Endothelial cell (in vitro differentiated cells): ENCODE measurements at regions not wholly inside any gene's neighbourhood (a gene's known extent, or its start where the extent isn't known, plus 50 kb on each side); places are given as distances from the start of the nearest gene placed in this dataset.

ENCODE experiments used
- DNase-seq: peaks from one replicate; pipeline ENCODE4 v3.0.0; 2021; ENCODE audit warnings: low spot score
- H3K27ac Mint-ChIP-seq: one replicate; pipeline ENCODE4 v1.8.0; 2021; ENCODE audit warnings: mixed read lengths, inconsistent platforms; ENCODE audit not compliant: unreplicated experiment
- H3K27me3 Mint-ChIP-seq: one replicate; pipeline ENCODE4 v1.8.0; 2021; ENCODE audit warnings: mild to moderate bottlenecking, moderate library complexity, mixed read lengths, inconsistent platforms; ENCODE audit not compliant: unreplicated experiment
- H3K36me3 Mint-ChIP-seq: one replicate; pipeline ENCODE4 v1.8.0; 2021; ENCODE audit warnings: mild to moderate bottlenecking, low read depth, mixed read lengths, inconsistent platforms; ENCODE audit not compliant: unreplicated experiment
- H3K4me1 Mint-ChIP-seq: one replicate; pipeline ENCODE4 v1.8.0; 2021; ENCODE audit warnings: mild to moderate bottlenecking, mixed read lengths, inconsistent platforms; ENCODE audit not compliant: unreplicated experiment
- H3K4me3 Mint-ChIP-seq: one replicate; pipeline ENCODE4 v1.8.0; 2021; ENCODE audit warnings: mild to moderate bottlenecking, mixed read lengths, inconsistent platforms; ENCODE audit not compliant: unreplicated experiment
- H3K9me3 Mint-ChIP-seq: one replicate; pipeline ENCODE4 v1.8.0; 2021; ENCODE audit warnings: mixed read lengths, inconsistent platforms; ENCODE audit not compliant: unreplicated experiment
- TF ChIP-seq, protein P1 (sequence below): fragments of 200-600 bp; sonication (generic); IDR thresholded peaks from one replicate; pipeline ENCODE4 v1.5.0; 2021; ENCODE audit warnings: antibody characterized with exemption; ENCODE audit not compliant: unreplicated experiment

DNA sequence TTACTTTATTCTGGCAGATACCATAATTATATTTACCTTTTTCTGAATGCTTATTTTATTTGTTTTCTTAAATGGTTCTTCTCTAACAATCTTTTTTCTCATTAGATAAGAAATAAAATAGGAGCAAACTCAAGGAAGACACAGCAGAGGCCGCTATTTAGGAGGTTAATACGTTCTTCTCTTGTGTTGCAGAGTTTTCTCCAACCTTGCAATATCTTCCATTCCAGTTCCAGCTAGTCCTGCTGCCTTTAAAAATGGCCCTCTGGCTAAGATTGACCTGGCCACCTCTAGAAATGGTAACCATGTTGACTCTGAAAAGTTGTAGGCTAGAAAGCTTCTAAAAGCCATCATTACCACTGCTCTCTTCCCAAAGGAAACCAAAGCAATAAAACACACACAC, 718.8 kb downstream of the MAT2B start:
- no peaks in the 10 kb centered on the region for H3K4me1 Mint-ChIP-seq
- DNase-seq, result no peak
- no peak overlapping the region for H3K4me3 Mint-ChIP-seq
- peaks cover 3% of the 10 kb centered on the region for H3K36me3 Mint-ChIP-seq
- TF ChIP-seq, protein P1, sequence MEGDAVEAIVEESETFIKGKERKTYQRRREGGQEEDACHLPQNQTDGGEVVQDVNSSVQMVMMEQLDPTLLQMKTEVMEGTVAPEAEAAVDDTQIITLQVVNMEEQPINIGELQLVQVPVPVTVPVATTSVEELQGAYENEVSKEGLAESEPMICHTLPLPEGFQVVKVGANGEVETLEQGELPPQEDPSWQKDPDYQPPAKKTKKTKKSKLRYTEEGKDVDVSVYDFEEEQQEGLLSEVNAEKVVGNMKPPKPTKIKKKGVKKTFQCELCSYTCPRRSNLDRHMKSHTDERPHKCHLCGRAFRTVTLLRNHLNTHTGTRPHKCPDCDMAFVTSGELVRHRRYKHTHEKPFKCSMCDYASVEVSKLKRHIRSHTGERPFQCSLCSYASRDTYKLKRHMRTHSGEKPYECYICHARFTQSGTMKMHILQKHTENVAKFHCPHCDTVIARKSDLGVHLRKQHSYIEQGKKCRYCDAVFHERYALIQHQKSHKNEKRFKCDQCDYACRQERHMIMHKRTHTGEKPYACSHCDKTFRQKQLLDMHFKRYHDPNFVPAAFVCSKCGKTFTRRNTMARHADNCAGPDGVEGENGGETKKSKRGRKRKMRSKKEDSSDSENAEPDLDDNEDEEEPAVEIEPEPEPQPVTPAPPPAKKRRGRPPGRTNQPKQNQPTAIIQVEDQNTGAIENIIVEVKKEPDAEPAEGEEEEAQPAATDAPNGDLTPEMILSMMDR, result no peak
- H3K9me3 Mint-ChIP-seq, result no peaks in the 10 kb centered on the region
- no peaks in the 10 kb centered on the region for H3K27me3 Mint-ChIP-seq
- no peak overlapping the region for H3K27ac Mint-ChIP-seq

DNA sequence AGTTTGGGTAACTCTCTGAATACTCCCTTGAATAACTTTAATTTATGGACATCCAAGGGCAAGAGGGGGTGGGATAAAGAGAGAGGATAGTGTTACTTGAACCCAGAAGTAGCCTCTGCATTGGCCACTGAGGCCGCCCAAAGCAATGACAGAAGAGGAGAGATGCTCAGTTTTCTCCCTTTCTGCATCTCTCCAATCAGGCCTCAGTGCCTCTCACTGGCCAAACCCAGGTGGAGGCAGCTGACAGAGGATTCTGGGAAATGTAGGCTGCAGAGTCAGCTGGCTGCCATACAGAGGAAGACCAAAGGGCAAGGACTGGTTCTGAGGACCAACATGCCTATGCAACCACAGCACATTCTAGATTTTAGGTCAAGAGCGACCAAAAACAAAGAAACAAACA, 719.4 kb downstream of the MAT2B start:
- no peaks in the 10 kb centered on the region for H3K27me3 Mint-ChIP-seq
- DNase-seq, result no peak
- H3K36me3 Mint-ChIP-seq, result peaks cover 4% of the 10 kb centered on the region
- no peak overlapping the region for H3K4me3 Mint-ChIP-seq
- TF ChIP-seq, protein P1, result no peak
- no peaks in the 10 kb centered on the region for H3K9me3 Mint-ChIP-seq
- H3K4me1 Mint-ChIP-seq, result no peaks in the 10 kb centered on the region
- no peak overlapping the region for H3K27ac Mint-ChIP-seq

DNA sequence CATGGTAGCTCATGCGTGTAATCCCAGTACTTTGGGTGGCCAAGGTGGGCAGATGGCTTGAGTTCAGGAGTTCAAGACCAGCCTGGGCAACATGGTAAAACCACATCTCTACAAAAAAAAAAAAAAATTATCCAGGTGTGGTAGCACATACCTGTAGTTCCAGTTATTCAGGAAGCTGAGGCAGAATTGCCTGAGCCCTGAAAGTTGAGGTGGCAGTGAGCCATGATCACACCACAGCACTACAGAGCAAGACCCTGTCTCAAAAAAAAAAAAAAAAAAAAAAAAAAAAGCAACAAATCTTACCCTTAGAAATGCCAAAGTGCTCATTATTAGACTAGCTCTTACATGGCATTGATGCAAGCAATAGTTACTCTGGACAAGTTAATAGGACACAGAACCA, 724.9 kb downstream of the MAT2B start:
- H3K4me3 Mint-ChIP-seq, result no peak overlapping the region
- no peaks in the 10 kb centered on the region for H3K9me3 Mint-ChIP-seq
- no peaks in the 10 kb centered on the region for H3K27me3 Mint-ChIP-seq
- TF ChIP-seq, protein P1, result no peak
- peaks cover 4% of the 10 kb centered on the region for H3K36me3 Mint-ChIP-seq
- H3K27ac Mint-ChIP-seq, result no peak overlapping the region
- no peaks in the 10 kb centered on the region for H3K4me1 Mint-ChIP-seq
- no peak for DNase-seq

DNA sequence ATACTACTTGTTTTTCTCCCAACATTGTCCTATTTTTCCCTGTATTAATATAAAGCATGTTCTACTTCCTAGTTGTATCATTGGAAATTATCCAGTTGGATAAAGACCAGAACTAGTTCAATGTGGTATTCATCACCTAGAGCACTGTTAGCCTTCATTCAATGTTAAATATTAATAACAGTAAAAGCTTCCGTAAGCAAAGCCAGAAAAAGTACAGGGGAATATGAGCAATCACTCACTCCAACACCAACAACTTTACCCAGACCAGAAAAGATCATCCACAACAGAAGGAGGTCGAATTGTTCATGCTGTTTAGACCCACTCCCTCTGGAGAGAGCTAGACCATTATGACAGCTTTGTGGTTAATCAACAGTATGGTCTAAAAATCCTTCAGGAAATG, 728.4 kb downstream of the MAT2B start:
- no peak overlapping the region for H3K27ac Mint-ChIP-seq

DNA sequence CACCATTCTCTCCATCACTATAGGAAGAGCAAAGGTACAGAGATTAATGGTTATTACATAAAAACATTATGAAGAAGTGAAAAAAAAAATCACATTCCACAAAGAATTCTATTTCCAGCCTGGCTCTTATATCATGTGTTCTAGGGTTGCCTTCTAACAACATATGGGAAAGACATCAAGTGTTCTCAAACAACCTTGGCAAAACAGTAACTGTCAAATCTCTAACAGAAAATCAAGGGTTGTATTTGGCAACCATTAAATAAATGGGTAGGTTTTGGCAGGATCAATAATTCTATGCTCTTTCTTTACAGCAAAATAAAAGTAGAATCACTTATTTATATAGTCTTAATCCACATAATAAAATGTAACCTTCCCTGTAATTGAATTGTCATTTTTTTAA, 728.9 kb downstream of the MAT2B start:
- Mint-ChIP-seq H3K4me1 (no peaks in the 10 kb centered on the region), H3K36me3 (peaks cover under 1% of the 10 kb centered on the region), H3K9me3 (no peaks in the 10 kb centered on the region), H3K4me3 (no peak overlapping the region), H3K27me3 (no peaks in the 10 kb centered on the region), H3K27ac (no peak overlapping the region)
- DNase-seq, result no peak
- TF ChIP-seq, protein P1, result no peak

More for the DNA sequence above, 728.4 kb downstream of the MAT2B start:
- H3K4me1 Mint-ChIP-seq, result no peaks in the 10 kb centered on the region
- DNase-seq, result no peak
- no peaks in the 10 kb centered on the region for H3K9me3 Mint-ChIP-seq
- H3K36me3 Mint-ChIP-seq, result peaks cover 4% of the 10 kb centered on the region
- H3K4me3 Mint-ChIP-seq, result no peak overlapping the region
- no peaks in the 10 kb centered on the region for H3K27me3 Mint-ChIP-seq
- TF ChIP-seq, protein P1, result no peak
